ENCODE measurements at regions not wholly inside any gene's neighbourhood (a gene's known extent, or its start where the extent isn't known, plus 50 kb on each side); places are given as distances from the start of the nearest gene placed in this dataset.
"Not testable (repeated sequence)": the region's sequence is repeated elsewhere in the genome, so short reads cannot be mapped to it uniquely, and the experiment has no call there.

GRCh38 chr10:7038416-7038815 lies 372.4 kb downstream of the SFMBT2 start:
- no peaks in the 10 kb centered on the region for H3F3A ChIP-seq (ENCODE audit: insufficient read depth, low read length)
- H3K4me2 ChIP-seq (ENCODE audit: low read length): no peak overlapping the region
- H3K4me3 ChIP-seq (ENCODE audit: low read depth, low read length, poor library complexity, severe bottlenecking): no peak overlapping the region
- H3K9ac ChIP-seq (ENCODE audit: low read length): no peak overlapping the region
- no peak overlapping the region for H2AFZ ChIP-seq (ENCODE audit: low read length)
- H3K9me3 ChIP-seq (ENCODE audit: low read length): no peaks in the 10 kb centered on the region
- no peaks in the 10 kb centered on the region for H3K27me3 ChIP-seq (ENCODE audit: insufficient read depth, low read length)
- no peaks in the 10 kb centered on the region for H4K20me1 ChIP-seq (ENCODE audit: insufficient read depth, low read length)
- TF ChIP-seq, protein P1, sequence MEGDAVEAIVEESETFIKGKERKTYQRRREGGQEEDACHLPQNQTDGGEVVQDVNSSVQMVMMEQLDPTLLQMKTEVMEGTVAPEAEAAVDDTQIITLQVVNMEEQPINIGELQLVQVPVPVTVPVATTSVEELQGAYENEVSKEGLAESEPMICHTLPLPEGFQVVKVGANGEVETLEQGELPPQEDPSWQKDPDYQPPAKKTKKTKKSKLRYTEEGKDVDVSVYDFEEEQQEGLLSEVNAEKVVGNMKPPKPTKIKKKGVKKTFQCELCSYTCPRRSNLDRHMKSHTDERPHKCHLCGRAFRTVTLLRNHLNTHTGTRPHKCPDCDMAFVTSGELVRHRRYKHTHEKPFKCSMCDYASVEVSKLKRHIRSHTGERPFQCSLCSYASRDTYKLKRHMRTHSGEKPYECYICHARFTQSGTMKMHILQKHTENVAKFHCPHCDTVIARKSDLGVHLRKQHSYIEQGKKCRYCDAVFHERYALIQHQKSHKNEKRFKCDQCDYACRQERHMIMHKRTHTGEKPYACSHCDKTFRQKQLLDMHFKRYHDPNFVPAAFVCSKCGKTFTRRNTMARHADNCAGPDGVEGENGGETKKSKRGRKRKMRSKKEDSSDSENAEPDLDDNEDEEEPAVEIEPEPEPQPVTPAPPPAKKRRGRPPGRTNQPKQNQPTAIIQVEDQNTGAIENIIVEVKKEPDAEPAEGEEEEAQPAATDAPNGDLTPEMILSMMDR (IDR thresholded peaks at IDR 0.05; ENCODE audit: low read length): no peak
- no peak for TF ChIP-seq EZH2 (IDR thresholded peaks at IDR 0.05; ENCODE audit: borderline replicate concordance, low read length)
- no peaks in the 10 kb centered on the region for H3K36me3 ChIP-seq (ENCODE audit: insufficient read depth, low read length)
- no peaks in the 10 kb centered on the region for H3K4me1 ChIP-seq (ENCODE audit: insufficient read depth, low read length, severe bottlenecking)
- H3K27ac ChIP-seq (ENCODE audit: low read depth, low read length, poor library complexity, severe bottlenecking): no peak overlapping the region
- H3K9me2 ChIP-seq (ENCODE audit: low read depth, low read length): no peaks in the 10 kb centered on the region
- H3K79me2 ChIP-seq (ENCODE audit: insufficient read depth, low read length): no peaks in the 10 kb centered on the region

DNA sequence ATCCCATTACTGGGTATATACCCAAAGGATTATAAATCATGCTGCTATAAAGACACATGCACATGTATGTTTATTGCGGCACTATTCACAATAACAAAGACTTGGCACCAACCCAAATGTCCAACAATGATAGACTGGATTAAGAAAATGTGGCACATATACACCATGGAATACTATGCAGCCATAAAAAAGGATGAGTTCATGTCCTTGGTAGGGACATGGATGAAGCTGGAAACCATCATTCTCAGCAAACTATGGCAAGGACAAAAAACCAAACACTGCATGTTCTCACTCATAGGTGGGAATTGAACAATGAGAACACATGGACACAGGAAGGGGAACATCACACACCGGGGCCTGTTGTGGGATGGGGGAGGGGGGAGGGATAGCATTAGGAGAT lies 373.4 kb downstream of the SFMBT2 start:
- H3K9ac ChIP-seq (ENCODE audit: low read length); H2AFZ ChIP-seq (ENCODE audit: low read length); H3K9me2 ChIP-seq (ENCODE audit: low read depth, low read length); H3K4me2 ChIP-seq (ENCODE audit: low read length); H3K4me3 ChIP-seq (ENCODE audit: low read depth, low read length, poor library complexity, severe bottlenecking); H4K20me1 ChIP-seq (ENCODE audit: insufficient read depth, low read length); H3K36me3 ChIP-seq (ENCODE audit: insufficient read depth, low read length); H3F3A ChIP-seq (ENCODE audit: insufficient read depth, low read length); H3K9me3 ChIP-seq (ENCODE audit: low read length); H3K4me1 ChIP-seq (ENCODE audit: insufficient read depth, low read length, severe bottlenecking); H3K27ac ChIP-seq (ENCODE audit: low read depth, low read length, poor library complexity, severe bottlenecking); H3K79me2 ChIP-seq (ENCODE audit: insufficient read depth, low read length); H3K27me3 ChIP-seq (ENCODE audit: insufficient read depth, low read length): not testable (repeated sequence)

DNA sequence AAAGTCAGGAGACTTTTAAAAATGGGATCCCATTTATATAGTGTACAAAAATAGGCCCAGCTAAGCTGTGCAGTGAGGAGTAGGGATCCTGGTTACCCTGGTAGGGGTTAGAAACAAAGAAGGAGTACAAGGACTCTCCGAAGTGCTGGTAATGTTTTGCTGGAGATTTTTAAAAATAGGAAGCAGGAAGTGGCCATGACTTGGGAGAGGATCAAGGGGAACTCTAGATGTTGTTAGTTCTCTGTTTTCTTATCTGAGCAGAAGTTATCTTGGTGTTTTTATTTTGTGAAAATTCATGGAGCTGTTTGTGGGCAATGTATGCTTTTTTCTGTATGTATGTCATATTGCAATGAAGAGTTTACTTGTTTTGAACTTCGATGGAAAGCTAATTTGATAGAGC lies 373.9 kb downstream of the SFMBT2 start:
- H3F3A ChIP-seq (ENCODE audit: insufficient read depth, low read length): no peaks in the 10 kb centered on the region

More for the DNA sequence above, 373.9 kb downstream of the SFMBT2 start:
- no peak overlapping the region for H3K4me3 ChIP-seq (ENCODE audit: low read depth, low read length, poor library complexity, severe bottlenecking)
- no peak overlapping the region for H3K9ac ChIP-seq (ENCODE audit: low read length)
- no peak overlapping the region for H2AFZ ChIP-seq (ENCODE audit: low read length)
- H3K36me3 ChIP-seq (ENCODE audit: insufficient read depth, low read length): no peaks in the 10 kb centered on the region
- no peak overlapping the region for H3K4me2 ChIP-seq (ENCODE audit: low read length)
- no peaks in the 10 kb centered on the region for H3K9me3 ChIP-seq (ENCODE audit: low read length)
- TF ChIP-seq, protein P1 (IDR thresholded peaks at IDR 0.05; ENCODE audit: low read length): no peak
- TF ChIP-seq EZH2 (IDR thresholded peaks at IDR 0.05; ENCODE audit: borderline replicate concordance, low read length): no peak
- no peak overlapping the region for H3K27ac ChIP-seq (ENCODE audit: low read depth, low read length, poor library complexity, severe bottlenecking)
- no peaks in the 10 kb centered on the region for H4K20me1 ChIP-seq (ENCODE audit: insufficient read depth, low read length)
- H3K27me3 ChIP-seq (ENCODE audit: insufficient read depth, low read length): no peaks in the 10 kb centered on the region
- H3K79me2 ChIP-seq (ENCODE audit: insufficient read depth, low read length): no peaks in the 10 kb centered on the region
- no peaks in the 10 kb centered on the region for H3K4me1 ChIP-seq (ENCODE audit: insufficient read depth, low read length, severe bottlenecking)
- H3K9me2 ChIP-seq (ENCODE audit: low read depth, low read length): no peaks in the 10 kb centered on the region
